GM18907 (cell line): ENCODE measurements at regions not wholly inside any gene's neighbourhood (a gene's known extent, or its start where the extent isn't known, plus 50 kb on each side); places are given as distances from the start of the nearest gene placed in this dataset.

ENCODE experiments used
- ATAC-seq: cut with Tn5 transposase; IDR thresholded peaks from one replicate; pipeline ENCODE4 v1.9.1; 2021; ENCODE audit warnings: mild to moderate bottlenecking, moderate library complexity; ENCODE audit not compliant: unreplicated experiment

- no peak for ATAC-seq
These were observed 932.2 kb downstream of the TBC1D22A start for GRCh38 chr22:47694536-47695130.

DNA sequence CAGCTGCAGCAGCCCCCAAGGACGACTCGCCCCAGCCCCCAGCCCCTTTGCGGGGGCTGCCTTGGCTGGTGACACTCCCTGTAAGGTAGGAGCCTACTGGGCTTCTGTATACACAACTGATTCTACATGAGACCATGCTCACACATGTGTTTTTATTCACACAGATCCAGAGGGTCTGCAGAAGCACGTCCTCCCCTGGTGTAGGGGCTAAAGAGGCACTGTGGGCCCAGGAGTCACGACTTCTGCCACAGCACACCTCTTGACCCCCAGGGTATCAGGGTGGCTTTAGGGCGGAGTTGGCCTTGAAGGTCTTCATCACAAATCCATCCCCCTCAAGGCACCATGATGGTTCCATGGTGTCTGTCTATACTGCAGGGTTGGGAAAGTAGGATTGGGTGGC is 931.2 kb downstream of the TBC1D22A start:
- ATAC-seq: no peak

- ATAC-seq: no peak
These were observed 930.4 kb downstream of the TBC1D22A start for GRCh38 chr22:47692811-47693210.

- no peak for ATAC-seq
These were observed 928.9 kb downstream of the TBC1D22A start for GRCh38 chr22:47691152-47691895.

DNA sequence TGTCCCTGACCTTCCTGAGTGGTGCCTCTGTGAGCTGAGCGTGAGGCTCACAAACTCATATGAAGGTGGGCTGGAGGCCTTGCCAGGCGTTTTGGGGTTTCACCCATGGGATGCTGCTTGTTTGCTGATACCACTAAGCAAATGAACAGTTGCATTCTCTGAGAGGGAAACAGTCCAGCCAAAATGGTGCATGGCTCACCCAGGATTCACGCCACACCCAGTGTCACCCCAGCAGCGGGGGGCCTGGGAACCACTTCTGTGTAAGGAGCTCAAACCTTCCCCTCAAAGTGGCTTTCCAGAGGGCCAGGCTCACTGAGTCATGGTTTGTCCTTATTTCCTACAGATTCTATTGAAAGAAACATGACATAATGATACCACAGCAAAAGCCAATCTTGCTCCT is 928.1 kb downstream of the TBC1D22A start:
- ATAC-seq: no peak

GRCh38 chr22:47690166-47690565 is 927.7 kb downstream of the TBC1D22A start:
- ATAC-seq: no peak

GRCh38 chr22:47687776-47688175 is 925.3 kb downstream of the TBC1D22A start:
- ATAC-seq: no peak

DNA sequence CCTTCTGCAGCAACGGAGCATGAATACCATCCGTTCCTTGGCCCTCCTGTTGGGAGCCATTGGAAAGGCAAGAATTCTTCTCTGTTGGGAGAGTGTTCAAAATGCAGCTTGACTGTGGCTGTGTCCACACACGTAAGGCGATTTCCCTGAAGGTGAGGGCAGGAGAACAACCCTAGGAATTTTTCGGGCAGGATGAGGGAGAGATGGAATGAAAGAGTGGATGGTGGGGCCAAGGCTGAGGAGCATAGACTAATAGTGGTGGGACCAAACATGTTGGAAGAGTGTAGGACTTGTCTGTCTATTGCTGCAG is 924.9 kb downstream of the TBC1D22A start:
- ATAC-seq: no peak

DNA sequence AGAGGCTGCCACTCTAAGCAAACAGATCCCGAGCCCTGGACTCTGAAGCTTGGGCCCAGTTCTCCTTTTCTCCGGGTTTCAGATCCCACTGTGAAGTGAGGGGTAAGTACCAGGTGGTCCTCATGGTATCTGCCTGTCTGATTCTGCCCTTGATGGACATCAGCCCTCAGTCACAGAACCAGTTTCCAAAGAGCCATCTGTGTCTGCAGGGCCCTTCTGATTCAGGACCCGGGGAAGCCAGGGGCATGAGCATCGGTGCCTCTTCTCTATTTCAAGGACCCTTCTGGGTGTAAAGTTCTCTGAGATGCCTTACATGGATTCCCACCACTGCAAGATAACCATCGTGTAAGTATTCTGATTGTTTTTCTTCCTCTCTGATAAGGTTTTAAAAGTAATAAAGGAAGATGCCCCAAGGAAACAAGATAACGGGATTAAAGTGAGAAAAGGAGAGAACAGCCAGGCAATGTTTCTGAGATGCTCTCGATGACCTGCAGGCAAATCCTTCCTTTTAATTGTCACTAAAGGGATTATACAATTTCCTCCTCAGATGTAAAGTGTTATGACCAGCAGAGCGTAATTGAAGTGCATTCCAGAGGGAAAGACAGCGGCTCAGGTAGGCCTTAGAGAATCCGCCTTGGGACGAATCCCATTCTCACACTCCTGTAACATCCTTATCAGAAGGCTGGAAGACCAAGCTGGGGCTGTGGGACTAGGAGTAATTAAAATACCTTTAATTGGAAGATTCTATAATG is 924.3 kb downstream of the TBC1D22A start:
- no peak for ATAC-seq

DNA sequence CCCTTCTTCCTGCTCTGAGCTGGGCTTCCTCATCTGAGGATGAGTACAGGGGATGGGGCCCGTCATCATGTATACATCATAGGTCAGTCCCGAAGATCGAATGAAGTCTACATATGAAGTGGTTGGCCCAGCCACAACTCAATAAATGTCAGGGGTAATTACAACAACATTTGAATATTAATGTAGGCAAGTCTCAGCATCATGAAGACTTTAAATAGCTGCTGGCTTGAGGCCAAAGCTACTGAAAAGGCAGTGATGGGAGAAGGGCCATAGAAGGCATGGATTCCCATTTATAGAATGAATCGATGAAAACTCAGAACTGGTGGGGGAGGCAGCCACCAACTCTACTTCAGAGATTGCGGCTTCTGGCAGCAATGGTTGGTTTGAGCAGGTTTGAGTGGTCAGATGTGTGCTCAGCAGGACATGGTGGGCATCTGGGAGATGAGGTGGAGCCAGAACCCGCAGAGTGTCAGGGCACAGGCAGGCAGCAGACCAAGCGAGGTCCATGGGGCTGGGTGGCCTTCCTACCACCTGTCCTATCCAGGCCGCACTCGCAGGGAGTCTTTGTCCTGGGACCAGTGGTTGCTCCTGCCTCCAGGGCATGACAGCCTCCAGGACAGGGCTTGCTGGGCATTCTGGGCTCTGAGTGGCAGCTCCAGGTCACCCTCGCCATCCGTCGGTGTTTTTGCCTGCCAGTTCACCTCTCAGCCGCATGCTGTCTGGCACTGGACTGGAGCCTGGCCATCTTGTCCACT is 919.1 kb downstream of the TBC1D22A start:
- ATAC-seq: no peak

- ATAC-seq: no peak
These were observed 916.3 kb downstream of the TBC1D22A start for GRCh38 chr22:47678636-47679287.

DNA sequence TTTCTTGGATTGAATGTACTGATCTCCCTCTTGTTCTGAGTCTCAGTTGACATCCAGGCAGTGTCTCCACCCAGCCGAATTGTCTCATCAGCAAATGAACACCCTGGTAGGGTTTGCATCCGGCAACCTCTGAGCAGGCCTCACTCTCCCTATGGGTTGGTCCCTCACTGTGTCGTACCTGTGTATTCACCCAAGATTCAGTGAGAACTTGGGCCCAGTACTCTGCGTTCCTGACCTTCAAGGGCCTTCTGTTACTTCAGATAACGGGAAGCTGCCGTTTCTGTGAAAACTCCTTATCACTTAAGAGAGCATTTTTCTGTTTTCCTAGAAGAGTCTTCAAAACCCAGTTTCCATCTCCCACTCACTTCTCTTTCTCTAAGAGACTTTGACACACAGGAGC is 915.6 kb downstream of the TBC1D22A start:
- no peak for ATAC-seq

DNA sequence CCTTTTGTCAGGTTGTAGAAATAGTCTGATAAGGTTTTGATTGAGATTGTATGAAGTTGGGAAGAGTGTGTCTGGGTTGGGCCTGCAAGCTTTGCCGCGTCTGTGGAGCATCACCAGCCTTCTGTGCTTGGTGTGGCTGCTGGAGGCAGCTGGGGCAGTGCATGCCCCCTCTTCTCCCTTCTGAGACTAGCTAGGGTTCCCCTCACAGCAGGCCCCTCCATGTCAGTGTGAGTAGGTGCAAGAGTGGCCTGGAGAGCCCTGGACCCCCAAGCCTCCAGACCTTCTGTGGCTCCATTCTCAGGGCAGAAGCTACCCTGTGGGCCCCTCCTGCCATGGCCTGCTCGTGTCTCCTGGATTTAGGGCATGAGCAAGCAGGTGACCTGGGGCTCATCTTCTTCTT is 914.2 kb downstream of the TBC1D22A start:
- ATAC-seq: no peak

GRCh38 chr22:47674600-47674999 is 912.1 kb downstream of the TBC1D22A start:
- ATAC-seq: no peak

DNA sequence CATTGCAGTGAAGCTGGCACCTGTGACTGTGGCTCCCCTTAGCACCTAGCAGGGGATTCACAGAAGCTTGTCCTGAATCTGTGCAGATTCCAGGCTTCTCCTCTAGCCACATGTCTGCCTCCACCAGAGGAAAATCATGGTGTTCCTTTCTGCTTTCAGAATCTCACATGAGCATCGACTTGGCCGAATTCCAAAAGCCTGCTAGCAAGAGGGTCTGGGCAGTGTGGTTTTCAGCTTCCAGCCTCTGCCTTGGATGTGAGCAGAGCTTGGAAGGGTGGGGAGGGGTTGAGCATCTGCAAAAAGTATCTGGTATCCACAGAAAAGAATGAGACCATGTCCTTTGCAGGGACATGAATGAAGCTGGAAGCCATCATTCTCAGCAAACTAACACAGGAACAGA is 911.1 kb downstream of the TBC1D22A start:
- ATAC-seq: no peak

GRCh38 chr22:47672526-47672925 is 910.1 kb downstream of the TBC1D22A start:
- ATAC-seq: no peak

DNA sequence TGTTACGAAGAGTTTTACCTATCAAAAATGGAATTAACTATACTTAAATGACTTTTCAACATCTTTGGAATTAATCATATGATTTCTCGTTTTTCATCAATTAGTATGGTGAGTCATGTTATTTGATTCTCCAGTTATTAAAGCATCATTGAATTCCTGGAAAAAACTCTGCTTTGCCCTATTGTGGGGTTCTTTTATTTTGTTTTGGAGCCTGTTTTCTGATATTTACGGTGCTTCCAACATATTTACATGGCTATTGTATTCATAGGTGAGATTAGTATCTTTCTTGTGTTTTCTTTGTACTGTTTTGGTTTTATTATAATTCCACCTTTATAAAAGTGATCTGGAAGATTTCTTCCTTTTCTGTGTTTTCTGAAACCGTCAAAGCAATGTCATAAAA is 902.7 kb downstream of the TBC1D22A start:
- no peak for ATAC-seq

GRCh38 chr22:47663615-47664605 is 901.5 kb downstream of the TBC1D22A start:
- ATAC-seq: no peak

DNA sequence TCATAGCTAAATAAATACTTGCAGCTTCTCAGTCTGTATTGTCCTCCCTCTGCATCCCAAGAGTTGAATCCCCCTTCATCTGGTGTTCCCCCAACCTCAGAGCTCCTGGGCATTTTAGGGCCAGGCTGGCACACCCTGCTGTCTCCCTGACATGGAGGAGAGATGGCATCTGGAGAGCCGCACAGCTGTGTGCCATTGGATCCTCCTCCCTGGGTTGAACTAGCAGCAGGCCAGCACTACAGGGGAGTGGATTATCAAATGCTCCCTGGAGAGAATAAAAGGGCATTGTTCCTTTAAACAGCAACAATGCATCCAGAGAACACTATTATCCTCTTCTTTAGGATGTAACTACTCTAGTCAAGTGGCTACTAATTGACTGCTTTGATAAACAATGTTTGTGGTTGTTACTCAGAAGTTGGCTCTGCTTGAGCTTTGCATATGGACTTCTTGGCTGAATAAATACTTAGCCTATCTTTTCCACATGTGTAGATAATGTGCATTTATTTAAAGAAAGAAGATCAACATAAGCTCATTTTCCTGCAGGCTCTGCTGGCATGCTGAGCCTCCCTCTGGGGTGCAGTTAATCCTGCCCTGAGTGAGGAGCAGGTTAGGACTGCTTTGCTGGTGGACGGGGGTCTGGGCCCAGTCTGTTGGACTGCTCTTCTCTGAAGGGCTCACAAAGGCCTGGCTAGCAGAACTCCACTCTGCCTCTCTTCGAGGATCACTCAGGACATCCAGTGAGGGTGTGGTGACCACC is 897.2 kb downstream of the TBC1D22A start:
- ATAC-seq: no peak
